ENCODE measurements at regions not wholly inside any gene's neighbourhood (a gene's known extent, or its start where the extent isn't known, plus 50 kb on each side); places are given as distances from the start of the nearest gene placed in this dataset.

- TF ChIP-seq CTCF (IDR thresholded peaks at IDR 0.05; ENCODE audit: low read depth, low read length) (no peak), MYC (IDR thresholded peaks at IDR 0.05; ENCODE audit: low read depth, low read length) (no peak), POLR2A (IDR thresholded peaks at IDR 0.05; ENCODE audit: extremely low read depth, insufficient read length) (no peak)
Observed at GRCh38 chr3:72157748-72158638, 373.0 kb upstream of the PROK2 start.
